Vagina (tissue), 2 donors: ENCODE measurements at regions not wholly inside any gene's neighbourhood (a gene's known extent, or its start where the extent isn't known, plus 50 kb on each side); places are given as distances from the start of the nearest gene placed in this dataset.

ENCODE experiments used
- DNase-seq, 2 donors: peaks; one replicate each; pipeline ENCODE4 v3.0.0-alpha.2; 2017; ENCODE audit errors: extremely low spot score in 2 of 2
- H3K27ac ChIP-seq: fragments of 200-600 bp; sonication (generic); one replicate; pipeline ENCODE4 v1.5.1; 2019
- H3K27me3 ChIP-seq: fragments of 200-600 bp; sonication (generic); one replicate; pipeline ENCODE4 v1.5.1; 2019
- H3K36me3 ChIP-seq, 2 donors: fragments of 200-600 bp; sonication (generic); one replicate each; pipeline ENCODE4 v1.5.1; 2017 to 2019
- H3K4me1 ChIP-seq: fragments of 200-600 bp; sonication (generic); one replicate; pipeline ENCODE4 v1.5.1; 2019
- H3K4me3 ChIP-seq, 2 donors: fragments of 200-600 bp; sonication (generic); 1 replicate in 1 of 2; 2 replicates in 1 of 2; pipeline ENCODE4 v1.5.1; 2016 to 2019
- H3K9me3 ChIP-seq: fragments of 200-600 bp; sonication (generic); one replicate; pipeline ENCODE4 v1.5.1; 2019
- CTCF ChIP-seq, 3 experiments: fragments of 450-650 bp in 2 of 3; fragments of 200-600 bp in 1 of 3; sonication (generic) in 1 of 3; IDR thresholded peaks; one replicate each; pipeline ENCODE4 v1.5.1; 2017 to 2019; ENCODE audit warnings: antibody characterized with exemption in 3 of 3, mild to moderate bottlenecking in 2 of 3, moderate library complexity in 2 of 3
- POLR2A ChIP-seq, 2 donors: fragments of 450-650 bp; IDR thresholded peaks; one replicate each; pipeline ENCODE4 v1.6.1; 2017; ENCODE audit warnings: antibody characterized with exemption in 2 of 2, mild to moderate bottlenecking in 2 of 2, moderate library complexity in 2 of 2
- POLR2AphosphoS5 ChIP-seq, 2 donors: sonication (generic); formaldehyde crosslinking; IDR thresholded peaks; one replicate each; pipeline ENCODE4 v1.9.0; 2017; ENCODE audit warnings: antibody characterized with exemption in 2 of 2, mild to moderate bottlenecking in 2 of 2, low read depth in 1 of 2; ENCODE audit not compliant: insufficient read depth in 1 of 2
- intact Hi-C: fragments of 100-400 bp; cut with DNase I; formaldehyde crosslinking; loops from one replicate; pipeline ENCODE4 v1.15.1; 2023

DNA sequence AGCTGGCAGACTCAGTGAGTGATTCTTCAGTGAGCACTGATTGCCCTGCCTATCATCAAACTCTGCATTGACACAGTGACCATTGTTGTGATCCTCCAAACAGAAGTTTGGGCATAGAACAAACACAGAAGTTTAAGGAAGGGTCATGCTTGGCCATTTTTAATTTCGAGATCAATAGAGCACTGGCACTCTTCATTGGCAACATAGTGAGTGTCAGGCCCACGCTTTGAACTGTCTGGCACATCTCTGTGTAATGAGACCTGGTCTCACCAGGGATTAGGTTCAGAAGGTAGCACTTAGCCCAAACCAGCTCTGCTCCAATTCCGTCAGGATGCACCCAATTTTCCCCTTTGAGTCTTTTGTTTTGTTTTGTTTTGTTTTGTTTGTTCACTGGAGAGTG lies 127.1 kb upstream of the MOCS2 start:
- no peak overlapping the region for H3K4me3 ChIP-seq
- H3K27ac ChIP-seq: no peak overlapping the region
- no peak for DNase-seq
- no peaks in the 10 kb centered on the region for H3K27me3 ChIP-seq
- no peaks in the 10 kb centered on the region for H3K36me3 ChIP-seq
- no peaks in the 10 kb centered on the region for H3K4me1 ChIP-seq
- intact Hi-C loops: no loop called here
- TF ChIP-seq POLR2AphosphoS5 (IDR thresholded peaks at IDR 0.05; ENCODE audit: insufficient read depth in 1 of 2, low read depth in 1 of 2): no peak
- TF ChIP-seq CTCF (IDR thresholded peaks at IDR 0.05): no peak
- TF ChIP-seq POLR2A (IDR thresholded peaks at IDR 0.05): no peak
- no peaks in the 10 kb centered on the region for H3K9me3 ChIP-seq

GRCh38 chr5:53237876-53238275 lies 128.3 kb upstream of the MOCS2 start:
- no peak for TF ChIP-seq POLR2AphosphoS5 (IDR thresholded peaks at IDR 0.05; ENCODE audit: insufficient read depth in 1 of 2, low read depth in 1 of 2)
- TF ChIP-seq POLR2A (IDR thresholded peaks at IDR 0.05): no peak
- TF ChIP-seq CTCF (IDR thresholded peaks at IDR 0.05): no peak
- intact Hi-C loops: no loop called here
- H3K27me3 ChIP-seq: no peaks in the 10 kb centered on the region
- no peaks in the 10 kb centered on the region for H3K4me1 ChIP-seq
- no peaks in the 10 kb centered on the region for H3K9me3 ChIP-seq
- DNase-seq: no peak
- no peak overlapping the region for H3K27ac ChIP-seq
- no peak overlapping the region for H3K4me3 ChIP-seq
- H3K36me3 ChIP-seq: no peaks in the 10 kb centered on the region

DNA sequence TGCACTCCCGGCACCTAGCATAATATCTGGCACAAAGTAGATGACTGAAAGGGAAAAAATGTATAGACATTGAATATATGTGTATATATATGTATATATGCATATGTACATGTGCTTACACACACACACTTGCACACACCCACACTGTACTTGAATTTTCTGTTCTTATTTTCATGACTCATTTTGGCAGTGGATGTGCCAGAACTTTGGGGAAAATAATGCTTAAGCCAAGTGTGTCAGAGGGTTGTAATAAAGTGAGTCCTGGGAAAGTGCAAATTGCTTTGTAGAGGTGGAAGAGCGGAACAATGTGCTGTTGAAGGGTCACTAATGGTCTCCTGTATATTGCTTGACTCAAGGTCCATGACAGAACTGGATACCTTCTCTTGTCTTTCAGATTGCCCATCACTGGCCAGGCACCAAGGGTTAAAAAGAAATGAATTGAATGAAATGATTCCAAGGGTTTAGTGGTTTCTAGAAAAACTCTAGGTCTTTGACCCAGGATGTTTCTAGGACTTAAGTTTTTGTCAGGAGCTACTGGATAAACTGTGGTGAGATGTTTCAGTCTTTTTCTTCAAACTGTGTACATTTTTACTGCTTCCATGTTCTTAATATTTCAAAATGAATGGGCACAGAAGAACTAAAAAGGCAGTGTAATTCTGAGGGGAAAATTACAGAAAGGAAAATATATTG lies 129.9 kb upstream of the MOCS2 start:
- Histone ChIP-seq H3K4me3 (no peak overlapping the region), H3K36me3 (no peaks in the 10 kb centered on the region), H3K27me3 (no peaks in the 10 kb centered on the region), H3K4me1 (no peaks in the 10 kb centered on the region), H3K9me3 (no peaks in the 10 kb centered on the region), H3K27ac (no peak overlapping the region)
- intact Hi-C loops: no loop called here
- TF ChIP-seq POLR2A (IDR thresholded peaks at IDR 0.05) (no peak), POLR2AphosphoS5 (IDR thresholded peaks at IDR 0.05; ENCODE audit: insufficient read depth in 1 of 2, low read depth in 1 of 2) (no peak), CTCF (IDR thresholded peaks at IDR 0.05) (no peak)
- DNase-seq: no peak

DNA sequence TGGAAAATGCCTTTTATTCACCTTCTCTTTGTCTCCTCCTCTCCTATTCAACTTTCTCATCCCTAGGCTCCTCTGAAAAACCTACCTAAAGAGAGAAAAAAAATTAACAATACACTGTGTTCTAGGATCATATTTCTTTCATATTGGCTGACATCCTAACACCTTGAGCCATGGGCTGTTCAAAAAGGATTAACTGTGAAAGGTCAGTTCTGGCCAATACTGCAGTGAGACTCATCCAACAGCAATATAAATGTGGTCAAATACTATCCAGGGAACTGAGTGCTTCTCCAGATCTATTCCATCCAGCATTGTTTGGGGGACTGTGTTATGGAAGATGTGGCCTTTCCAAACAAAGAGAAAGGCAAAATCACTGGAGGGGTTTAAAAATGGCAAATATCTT lies 131.1 kb upstream of the MOCS2 start:
- intact Hi-C loops: no loop called here

More for the DNA sequence above, 131.1 kb upstream of the MOCS2 start:
- H3K4me1 ChIP-seq: no peaks in the 10 kb centered on the region
- TF ChIP-seq CTCF (IDR thresholded peaks at IDR 0.05) (no peak), POLR2AphosphoS5 (IDR thresholded peaks at IDR 0.05; ENCODE audit: insufficient read depth in 1 of 2, low read depth in 1 of 2) (no peak), POLR2A (IDR thresholded peaks at IDR 0.05) (no peak)
- no peaks in the 10 kb centered on the region for H3K36me3 ChIP-seq
- H3K9me3 ChIP-seq: no peaks in the 10 kb centered on the region
- H3K27ac ChIP-seq: no peak overlapping the region
- H3K4me3 ChIP-seq: no peak overlapping the region
- H3K27me3 ChIP-seq: no peaks in the 10 kb centered on the region
- no peak for DNase-seq
